Erythroblast (primary cell): ENCODE measurements at regions not wholly inside any gene's neighbourhood (a gene's known extent, or its start where the extent isn't known, plus 50 kb on each side); places are given as distances from the start of the nearest gene placed in this dataset.

Experiments used
- DNase-seq, 2 experiments: peaks; one replicate each; lab custom pipeline; 2025; lab: John Stamatoyannopoulos, UW
- GATA1 ChIP-seq: IDR thresholded peaks from 2 replicates; pipeline ENCODE4 v1.6.1; 2011; ENCODE audit warnings: low read depth, mild to moderate bottlenecking, control low read depth, low read length, moderate library complexity
- POLR2A ChIP-seq: IDR thresholded peaks from 2 replicates; pipeline ENCODE4 v1.6.1; 2011; ENCODE audit warnings: mild to moderate bottlenecking, low read length

- TF ChIP-seq GATA1 (no peak), POLR2A (no peak)
- no peak for DNase-seq
These were observed 1588.5 kb upstream of the PIK3C3 start for GRCh38 chr18:40366521-40366920.

GRCh38 chr18:40365526-40365925 lies 1589.5 kb upstream of the PIK3C3 start:
- TF ChIP-seq POLR2A = no peak
- TF ChIP-seq GATA1 = no peak

GRCh38 chr18:40360558-40360957 lies 1594.5 kb upstream of the PIK3C3 start:
- DNase-seq = no peak

More at GRCh38 chr18:40365526-40365925, 1589.5 kb upstream of the PIK3C3 start:
- no peak for DNase-seq

GRCh38 chr18:40357536-40357935 lies 1597.5 kb upstream of the PIK3C3 start:
- TF ChIP-seq GATA1 = no peak
- TF ChIP-seq POLR2A = no peak
- DNase-seq = no peak

More at GRCh38 chr18:40360558-40360957, 1594.5 kb upstream of the PIK3C3 start:
- no peak for TF ChIP-seq POLR2A
- no peak for TF ChIP-seq GATA1

- no peak for TF ChIP-seq POLR2A
- no peak for TF ChIP-seq GATA1
- DNase-seq = no peak
These were observed 1598.9 kb upstream of the PIK3C3 start for GRCh38 chr18:40356168-40356567.

- TF ChIP-seq GATA1 (no peak), POLR2A (no peak)
- DNase-seq = no peak
These were observed 1599.3 kb upstream of the PIK3C3 start for GRCh38 chr18:40355726-40356125.

GRCh38 chr18:40348196-40348595 lies 1606.8 kb upstream of the PIK3C3 start:
- no peak for DNase-seq
- TF ChIP-seq GATA1 (no peak), POLR2A (no peak)

- no peak for TF ChIP-seq POLR2A
- TF ChIP-seq GATA1 = no peak
- no peak for DNase-seq
These were observed 1607.8 kb upstream of the PIK3C3 start for GRCh38 chr18:40347261-40347660.

- TF ChIP-seq POLR2A (no peak), GATA1 (no peak)
- DNase-seq = no peak
These were observed 1608.9 kb upstream of the PIK3C3 start for GRCh38 chr18:40346146-40346545.

- TF ChIP-seq GATA1 (no peak), POLR2A (no peak)
- DNase-seq = no peak
These were observed 1613.3 kb upstream of the PIK3C3 start for GRCh38 chr18:40341701-40342100.

- TF ChIP-seq GATA1 = no peak
- no peak for TF ChIP-seq POLR2A
- DNase-seq = no peak
These were observed 1616.8 kb upstream of the PIK3C3 start for GRCh38 chr18:40338284-40338683.

- TF ChIP-seq POLR2A (no peak), GATA1 (no peak)
- no peak for DNase-seq
These were observed 1628.0 kb upstream of the PIK3C3 start for GRCh38 chr18:40326985-40327384.

GRCh38 chr18:40325988-40326387 lies 1629.0 kb upstream of the PIK3C3 start:
- TF ChIP-seq GATA1 (no peak), POLR2A (no peak)
- no peak for DNase-seq

- no peak for DNase-seq
- no peak for TF ChIP-seq POLR2A
- TF ChIP-seq GATA1 = no peak
These were observed 1640.8 kb upstream of the PIK3C3 start for GRCh38 chr18:40314199-40314598.

GRCh38 chr18:40313030-40313642 lies 1641.9 kb upstream of the PIK3C3 start:
- no peak for DNase-seq
- no peak for TF ChIP-seq GATA1
- TF ChIP-seq POLR2A = no peak
